HEK293T (cell line): ENCODE measurements at regions not wholly inside any gene's neighbourhood (a gene's known extent, or its start where the extent isn't known, plus 50 kb on each side); places are given as distances from the start of the nearest gene placed in this dataset.

Experiments
- ARNT ChIP-seq: fragments of 450-650 bp; IDR thresholded peaks from 2 replicates; pipeline ENCODE4 v1.6.1; 2017; ENCODE audit warnings: mild to moderate bottlenecking
- BHLHE40 ChIP-seq: fragments of 450-650 bp; IDR thresholded peaks from 2 replicates; pipeline ENCODE4 v1.6.1; 2016; ENCODE audit warnings: mild to moderate bottlenecking, moderate library complexity, borderline replicate concordance
- CTBP1 ChIP-seq: fragments of 450-650 bp; IDR thresholded peaks from 2 replicates; pipeline ENCODE4 v1.6.1; 2016; ENCODE audit warnings: borderline replicate concordance
- FOXK2 ChIP-seq: fragments of 450-650 bp; IDR thresholded peaks from 2 replicates; pipeline ENCODE4 v1.6.1; 2016; ENCODE audit warnings: mild to moderate bottlenecking
- HDGF ChIP-seq: fragments of 450-650 bp; IDR thresholded peaks from 2 replicates; pipeline ENCODE4 v1.6.1; 2017; ENCODE audit warnings: antibody characterized with exemption, borderline replicate concordance
- L3MBTL2 ChIP-seq: fragments of 450-650 bp; conservative IDR thresholded peaks from 2 replicates; pipeline ENCODE4 v1.6.1; 2016; ENCODE audit warnings: mild to moderate bottlenecking
- NFRKB ChIP-seq: fragments of 450-650 bp; IDR thresholded peaks from 2 replicates; pipeline ENCODE4 v1.6.1; 2016; ENCODE audit warnings: mild to moderate bottlenecking, moderate library complexity
- SUZ12 ChIP-seq: fragments of 450-650 bp; IDR thresholded peaks from 2 replicates; pipeline ENCODE4 v1.6.1; 2016; ENCODE audit warnings: mild to moderate bottlenecking

DNA sequence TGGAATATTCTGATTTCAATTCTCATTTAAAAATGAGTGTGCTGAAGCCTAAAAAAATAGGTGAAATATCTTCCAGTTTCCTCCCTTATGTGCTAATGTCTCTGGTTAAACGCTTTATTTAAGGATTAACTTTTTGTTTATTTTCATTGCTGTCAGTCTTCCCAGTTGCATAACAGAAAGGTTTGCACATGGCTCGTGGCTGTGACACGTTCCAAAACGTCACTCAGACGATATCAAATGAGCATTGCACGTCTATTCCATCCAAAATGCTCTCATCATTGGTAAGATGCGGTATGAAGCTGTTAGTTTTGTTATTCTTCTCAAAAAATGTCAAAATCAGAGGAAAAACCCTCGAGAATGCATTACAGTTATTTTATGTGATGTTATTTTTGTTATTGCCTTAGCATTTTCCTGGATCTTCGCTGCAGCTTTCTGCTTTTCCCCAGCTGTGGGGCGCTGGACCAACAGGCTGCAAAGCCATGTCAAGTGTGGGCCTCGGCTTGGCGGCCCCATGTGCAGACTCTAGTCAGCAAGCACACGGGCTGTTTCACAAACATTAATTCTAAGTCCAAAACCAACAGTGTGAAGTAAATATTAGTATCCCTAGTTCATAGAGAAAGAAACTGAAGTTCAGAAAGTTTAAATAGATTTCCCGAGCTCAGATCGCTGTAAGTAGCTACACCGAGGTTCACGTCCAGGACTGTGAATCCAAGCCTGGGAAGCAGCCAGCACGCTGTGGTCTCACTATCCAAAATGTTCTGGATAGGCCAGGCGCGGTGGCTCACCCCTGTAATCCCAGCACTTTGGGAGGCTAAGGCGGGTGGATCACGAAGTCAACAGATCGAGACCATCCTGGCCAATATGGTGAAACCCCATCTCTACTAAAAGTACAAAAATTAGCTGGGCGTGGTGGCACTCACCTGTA, 793.4 kb upstream of the FRG1 start:
- TF ChIP-seq BHLHE40 (no peak), SUZ12 (no peak), FOXK2 (no peak), L3MBTL2 (no peak), NFRKB (no peak), ARNT (no peak), CTBP1 (no peak), HDGF (no peak)
